ENCODE measurements at regions not wholly inside any gene's neighbourhood (a gene's known extent, or its start where the extent isn't known, plus 50 kb on each side); places are given as distances from the start of the nearest gene placed in this dataset.

DNA sequence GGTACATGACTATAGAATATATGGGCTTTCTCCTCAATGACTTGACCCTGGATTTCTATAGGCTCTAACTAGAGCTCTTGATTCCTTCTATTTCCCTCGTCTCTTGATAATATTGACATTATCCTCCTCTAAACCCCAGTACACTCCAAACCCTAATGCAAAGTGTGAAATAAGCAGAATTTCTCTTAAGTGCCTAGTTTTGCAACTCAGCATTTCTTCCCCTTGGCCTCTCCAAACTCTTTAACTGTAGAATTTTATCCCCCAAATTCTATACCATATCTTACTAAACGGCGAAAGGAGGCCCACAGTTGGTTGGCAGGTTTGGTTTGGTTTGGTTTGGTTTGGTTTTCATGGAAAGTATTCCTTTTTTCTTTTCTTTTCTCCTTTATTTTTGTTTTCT lies 498.7 kb downstream of the CCER1 start:
- TF ChIP-seq, protein P1, sequence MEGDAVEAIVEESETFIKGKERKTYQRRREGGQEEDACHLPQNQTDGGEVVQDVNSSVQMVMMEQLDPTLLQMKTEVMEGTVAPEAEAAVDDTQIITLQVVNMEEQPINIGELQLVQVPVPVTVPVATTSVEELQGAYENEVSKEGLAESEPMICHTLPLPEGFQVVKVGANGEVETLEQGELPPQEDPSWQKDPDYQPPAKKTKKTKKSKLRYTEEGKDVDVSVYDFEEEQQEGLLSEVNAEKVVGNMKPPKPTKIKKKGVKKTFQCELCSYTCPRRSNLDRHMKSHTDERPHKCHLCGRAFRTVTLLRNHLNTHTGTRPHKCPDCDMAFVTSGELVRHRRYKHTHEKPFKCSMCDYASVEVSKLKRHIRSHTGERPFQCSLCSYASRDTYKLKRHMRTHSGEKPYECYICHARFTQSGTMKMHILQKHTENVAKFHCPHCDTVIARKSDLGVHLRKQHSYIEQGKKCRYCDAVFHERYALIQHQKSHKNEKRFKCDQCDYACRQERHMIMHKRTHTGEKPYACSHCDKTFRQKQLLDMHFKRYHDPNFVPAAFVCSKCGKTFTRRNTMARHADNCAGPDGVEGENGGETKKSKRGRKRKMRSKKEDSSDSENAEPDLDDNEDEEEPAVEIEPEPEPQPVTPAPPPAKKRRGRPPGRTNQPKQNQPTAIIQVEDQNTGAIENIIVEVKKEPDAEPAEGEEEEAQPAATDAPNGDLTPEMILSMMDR (IDR thresholded peaks at IDR 0.05; ENCODE audit: low read depth, low read length), result no peak
- TF ChIP-seq EZH2phosphoT487 (IDR thresholded peaks at IDR 0.05; ENCODE audit: low read depth), result no peak
